ENCODE measurements at regions not wholly inside any gene's neighbourhood (a gene's known extent, or its start where the extent isn't known, plus 50 kb on each side); places are given as distances from the start of the nearest gene placed in this dataset.
"Not testable (repeated sequence)": the region's sequence is repeated elsewhere in the genome, so short reads cannot be mapped to it uniquely, and the experiment has no call there.

- POLR2A ChIA-PET, result no interaction called here
- no peak overlapping the region for H3K27ac Mint-ChIP-seq
- ATAC-seq (no peak), DNase-seq (ENCODE audit: low spot score) (no peak)
- no peak overlapping the region for H3K4me3 Mint-ChIP-seq
- CTCF ChIA-PET, result interaction anchor here (0.6 to 1.5 kb wide), 14 partner anchors 10 to 1076 kb away, joined by 3 to 6 read pairs (median 4); no protein-coding TSS in a partner anchor
- TF ChIP-seq SMAD3 (CRISPR knock-in tag; IDR thresholded peaks at IDR 0.05; ENCODE audit: borderline replicate concordance) (no peak), MLX (CRISPR knock-in tag; IDR thresholded peaks at IDR 0.05) (no peak), RELA (CRISPR knock-in tag; IDR thresholded peaks at IDR 0.05; ENCODE audit: borderline replicate concordance) (no peak), NFATC4 (CRISPR knock-in tag; IDR thresholded peaks at IDR 0.05) (no peak), NFE2L1 (CRISPR knock-in tag; IDR thresholded peaks at IDR 0.05) (no peak)
- TF ChIP-seq, protein P1, sequence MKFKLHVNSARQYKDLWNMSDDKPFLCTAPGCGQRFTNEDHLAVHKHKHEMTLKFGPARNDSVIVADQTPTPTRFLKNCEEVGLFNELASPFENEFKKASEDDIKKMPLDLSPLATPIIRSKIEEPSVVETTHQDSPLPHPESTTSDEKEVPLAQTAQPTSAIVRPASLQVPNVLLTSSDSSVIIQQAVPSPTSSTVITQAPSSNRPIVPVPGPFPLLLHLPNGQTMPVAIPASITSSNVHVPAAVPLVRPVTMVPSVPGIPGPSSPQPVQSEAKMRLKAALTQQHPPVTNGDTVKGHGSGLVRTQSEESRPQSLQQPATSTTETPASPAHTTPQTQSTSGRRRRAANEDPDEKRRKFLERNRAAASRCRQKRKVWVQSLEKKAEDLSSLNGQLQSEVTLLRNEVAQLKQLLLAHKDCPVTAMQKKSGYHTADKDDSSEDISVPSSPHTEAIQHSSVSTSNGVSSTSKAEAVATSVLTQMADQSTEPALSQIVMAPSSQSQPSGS (CRISPR knock-in tag; IDR thresholded peaks at IDR 0.05; ENCODE audit: borderline replicate concordance, low read depth), result no peak
- H3K4me1 Mint-ChIP-seq, result no peaks in the 10 kb centered on the region; the same call in 1 of the 2 replicates
- no peaks in the 10 kb centered on the region for H3K27me3 Mint-ChIP-seq (ENCODE audit: low read depth)
- H3K9me3 Mint-ChIP-seq, result peaks cover 11% of the 10 kb centered on the region
- peaks cover 11% of the 10 kb centered on the region for H3K36me3 Mint-ChIP-seq
These were observed 532.2 kb upstream of the STEAP1 start for GRCh38 chr7:89621925-89622641.

DNA sequence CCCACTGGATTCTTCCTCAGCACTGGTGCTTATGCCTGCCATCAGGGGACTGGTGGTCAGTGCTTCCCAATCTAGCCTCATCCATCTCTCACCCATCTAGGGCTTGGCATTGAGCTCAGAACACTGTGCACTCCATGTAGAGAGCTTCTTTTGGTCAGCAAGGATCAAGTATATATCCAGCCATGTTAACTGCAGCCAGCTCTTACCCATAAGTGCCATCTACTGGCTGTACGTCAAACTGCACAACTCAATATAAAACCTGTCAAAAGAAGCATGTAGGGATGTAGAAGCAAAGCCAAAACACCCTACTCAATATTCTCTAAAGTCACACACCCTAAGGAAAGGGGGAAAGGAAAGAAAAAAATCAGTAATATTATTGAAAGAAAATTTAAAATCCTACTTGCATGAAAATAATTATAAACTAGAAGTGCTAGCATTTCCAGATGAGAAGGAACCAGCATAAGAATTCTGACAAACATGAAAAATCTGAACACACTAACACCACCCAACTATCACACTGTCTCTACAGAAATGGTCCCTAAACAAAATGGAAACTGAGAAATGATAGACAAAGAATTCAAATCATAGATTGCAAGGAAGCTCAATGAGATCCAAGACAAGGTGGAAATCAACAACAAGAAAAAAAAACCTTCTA is 531.1 kb upstream of the STEAP1 start:
- no peak overlapping the region for H3K27ac Mint-ChIP-seq

GRCh38 chr7:89624155-89624554 is 530.1 kb upstream of the STEAP1 start:
- Mint-ChIP-seq H3K9me3 (peaks cover 15% of the 10 kb centered on the region), H3K36me3 (peaks cover 11% of the 10 kb centered on the region)
- ATAC-seq; H3K27me3 Mint-ChIP-seq (ENCODE audit: low read depth); CTCF ChIA-PET; H3K27ac Mint-ChIP-seq; POLR2A ChIA-PET; DNase-seq (ENCODE audit: low spot score); H3K4me3 Mint-ChIP-seq; H3K4me1 Mint-ChIP-seq: not testable (repeated sequence)

More for the DNA sequence above, 531.1 kb upstream of the STEAP1 start:
- Mint-ChIP-seq H3K36me3 (peaks cover 11% of the 10 kb centered on the region), H3K4me3 (no peak overlapping the region), H3K4me1 (no peaks in the 10 kb centered on the region; the same call in 1 of the 2 replicates), H3K27me3 (ENCODE audit: low read depth) (no peaks in the 10 kb centered on the region), H3K9me3 (peaks cover 11% of the 10 kb centered on the region)
- DNase-seq (ENCODE audit: low spot score), result no peak
- TF ChIP-seq FOXP1 (CRISPR knock-in tag; IDR thresholded peaks at IDR 0.05; ENCODE audit: borderline replicate concordance) (no peak), SP1 (CRISPR knock-in tag; conservative IDR thresholded peaks at IDR 0.05) (no peak), ETV6 (CRISPR knock-in tag; IDR thresholded peaks at IDR 0.05) (no peak), JAZF1 (CRISPR knock-in tag; IDR thresholded peaks at IDR 0.05) (no peak), TCF7 (CRISPR knock-in tag; IDR thresholded peaks at IDR 0.05; ENCODE audit: low read depth) (no peak)
- TF ChIP-seq, protein P2, sequence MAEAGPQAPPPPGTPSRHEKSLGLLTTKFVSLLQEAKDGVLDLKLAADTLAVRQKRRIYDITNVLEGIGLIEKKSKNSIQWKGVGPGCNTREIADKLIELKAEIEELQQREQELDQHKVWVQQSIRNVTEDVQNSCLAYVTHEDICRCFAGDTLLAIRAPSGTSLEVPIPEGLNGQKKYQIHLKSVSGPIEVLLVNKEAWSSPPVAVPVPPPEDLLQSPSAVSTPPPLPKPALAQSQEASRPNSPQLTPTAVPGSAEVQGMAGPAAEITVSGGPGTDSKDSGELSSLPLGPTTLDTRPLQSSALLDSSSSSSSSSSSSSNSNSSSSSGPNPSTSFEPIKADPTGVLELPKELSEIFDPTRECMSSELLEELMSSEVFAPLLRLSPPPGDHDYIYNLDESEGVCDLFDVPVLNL (CRISPR knock-in tag; IDR thresholded peaks at IDR 0.05; ENCODE audit: borderline replicate concordance, low read depth), result no peak
- TF ChIP-seq, protein P3, sequence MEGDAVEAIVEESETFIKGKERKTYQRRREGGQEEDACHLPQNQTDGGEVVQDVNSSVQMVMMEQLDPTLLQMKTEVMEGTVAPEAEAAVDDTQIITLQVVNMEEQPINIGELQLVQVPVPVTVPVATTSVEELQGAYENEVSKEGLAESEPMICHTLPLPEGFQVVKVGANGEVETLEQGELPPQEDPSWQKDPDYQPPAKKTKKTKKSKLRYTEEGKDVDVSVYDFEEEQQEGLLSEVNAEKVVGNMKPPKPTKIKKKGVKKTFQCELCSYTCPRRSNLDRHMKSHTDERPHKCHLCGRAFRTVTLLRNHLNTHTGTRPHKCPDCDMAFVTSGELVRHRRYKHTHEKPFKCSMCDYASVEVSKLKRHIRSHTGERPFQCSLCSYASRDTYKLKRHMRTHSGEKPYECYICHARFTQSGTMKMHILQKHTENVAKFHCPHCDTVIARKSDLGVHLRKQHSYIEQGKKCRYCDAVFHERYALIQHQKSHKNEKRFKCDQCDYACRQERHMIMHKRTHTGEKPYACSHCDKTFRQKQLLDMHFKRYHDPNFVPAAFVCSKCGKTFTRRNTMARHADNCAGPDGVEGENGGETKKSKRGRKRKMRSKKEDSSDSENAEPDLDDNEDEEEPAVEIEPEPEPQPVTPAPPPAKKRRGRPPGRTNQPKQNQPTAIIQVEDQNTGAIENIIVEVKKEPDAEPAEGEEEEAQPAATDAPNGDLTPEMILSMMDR (IDR thresholded peaks at IDR 0.05), result peak; percentile 49
- ATAC-seq, result peak; percentile 91
- ChIA-PET POLR2A (no interaction called here), CTCF (interaction anchor here (0.6 to 1.5 kb wide), 25 partner anchors 9 to 1077 kb away, joined by 3 to 9 read pairs (median 4); no protein-coding TSS in a partner anchor)

Measured in WTC11 (cell line).